ENCODE measurements at regions not wholly inside any gene's neighbourhood (a gene's known extent, or its start where the extent isn't known, plus 50 kb on each side); places are given as distances from the start of the nearest gene placed in this dataset.

DNA sequence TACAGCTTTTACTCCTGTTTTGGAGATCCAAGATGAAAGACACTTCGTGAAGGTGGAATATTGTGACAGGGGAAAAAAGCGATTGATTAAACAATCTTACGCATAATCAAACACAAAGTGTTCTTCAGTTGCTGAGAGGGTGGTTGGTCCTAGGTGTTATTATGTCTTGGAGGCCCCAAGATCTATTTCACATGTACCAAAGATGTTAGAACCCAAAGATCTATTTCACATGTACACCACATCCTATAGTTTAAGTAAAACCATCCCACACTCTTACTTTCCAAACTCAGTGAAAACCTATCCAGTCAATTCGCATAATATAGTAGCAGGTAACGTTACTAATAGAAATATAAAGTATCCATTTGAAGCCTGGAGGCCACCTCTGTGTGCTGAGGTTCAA lies 242.6 kb upstream of the MAF start:
- no peak for TF ChIP-seq POLR2A (IDR thresholded peaks at IDR 0.05)
- TF ChIP-seq, protein P1, sequence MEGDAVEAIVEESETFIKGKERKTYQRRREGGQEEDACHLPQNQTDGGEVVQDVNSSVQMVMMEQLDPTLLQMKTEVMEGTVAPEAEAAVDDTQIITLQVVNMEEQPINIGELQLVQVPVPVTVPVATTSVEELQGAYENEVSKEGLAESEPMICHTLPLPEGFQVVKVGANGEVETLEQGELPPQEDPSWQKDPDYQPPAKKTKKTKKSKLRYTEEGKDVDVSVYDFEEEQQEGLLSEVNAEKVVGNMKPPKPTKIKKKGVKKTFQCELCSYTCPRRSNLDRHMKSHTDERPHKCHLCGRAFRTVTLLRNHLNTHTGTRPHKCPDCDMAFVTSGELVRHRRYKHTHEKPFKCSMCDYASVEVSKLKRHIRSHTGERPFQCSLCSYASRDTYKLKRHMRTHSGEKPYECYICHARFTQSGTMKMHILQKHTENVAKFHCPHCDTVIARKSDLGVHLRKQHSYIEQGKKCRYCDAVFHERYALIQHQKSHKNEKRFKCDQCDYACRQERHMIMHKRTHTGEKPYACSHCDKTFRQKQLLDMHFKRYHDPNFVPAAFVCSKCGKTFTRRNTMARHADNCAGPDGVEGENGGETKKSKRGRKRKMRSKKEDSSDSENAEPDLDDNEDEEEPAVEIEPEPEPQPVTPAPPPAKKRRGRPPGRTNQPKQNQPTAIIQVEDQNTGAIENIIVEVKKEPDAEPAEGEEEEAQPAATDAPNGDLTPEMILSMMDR (IDR thresholded peaks at IDR 0.05): no peak
- no peak for TF ChIP-seq POLR2AphosphoS5 (IDR thresholded peaks at IDR 0.05)
- no peak for TF ChIP-seq EP300 (IDR thresholded peaks at IDR 0.05)
